Peyer's patch (tissue), 4 donors: ENCODE measurements at regions not wholly inside any gene's neighbourhood (a gene's known extent, or its start where the extent isn't known, plus 50 kb on each side); places are given as distances from the start of the nearest gene placed in this dataset.

Source experiments
- DNase-seq, 3 donors: peaks; one replicate each; pipeline ENCODE4 v3.0.0-alpha.2; 2017 to 2019
- H3K27ac ChIP-seq, 4 donors: fragments of 200-600 bp; sonication (generic); one replicate each; pipeline ENCODE4 v1.5.1; 2016 to 2019
- H3K27me3 ChIP-seq, 2 donors: fragments of 200-600 bp; sonication (generic); one replicate each; pipeline ENCODE4 v1.5.1; 2019
- H3K36me3 ChIP-seq, 3 donors: fragments of 200-600 bp; sonication (generic); one replicate each; pipeline ENCODE4 v1.5.1; 2016 to 2019
- H3K4me1 ChIP-seq, 4 donors: fragments of 200-600 bp; sonication (generic); one replicate each; pipeline ENCODE4 v1.5.1; 2016 to 2019
- H3K4me3 ChIP-seq, 4 donors: fragments of 200-600 bp; sonication (generic); 1 replicate in 3 of 4; 2 replicates in 1 of 4; pipeline ENCODE4 v1.5.1; 2016 to 2019; ENCODE audit warnings: mild to moderate bottlenecking in 1 of 4
- H3K9me3 ChIP-seq, 4 donors: fragments of 200-600 bp; sonication (generic); one replicate each; pipeline ENCODE4 v1.5.1; 2016 to 2019; ENCODE audit warnings: mild to moderate bottlenecking in 1 of 4
- CTCF ChIP-seq, 6 experiments: fragments of 450-650 bp in 4 of 6; fragments of 200-600 bp in 2 of 6; sonication (generic) in 1 of 6; IDR thresholded peaks; one replicate each; pipeline ENCODE4 v1.5.1; 2017 to 2019; ENCODE audit warnings: antibody characterized with exemption in 6 of 6, mild to moderate bottlenecking in 3 of 6, moderate library complexity in 1 of 6
- POLR2A ChIP-seq, 2 donors: fragments of 450-650 bp; IDR thresholded peaks; one replicate each; pipeline ENCODE4 v1.5.1; 2017; ENCODE audit warnings: antibody characterized with exemption in 2 of 2, mild to moderate bottlenecking in 2 of 2, moderate library complexity in 2 of 2

GRCh38 chr6:105851606-105852005, 234.5 kb upstream of the PRDM1 start:
- no peak for DNase-seq
- Histone ChIP-seq H3K4me3 (no peak overlapping the region), H3K27ac (no peak overlapping the region), H3K36me3 (no peaks in the 10 kb centered on the region), H3K4me1 (no peaks in the 10 kb centered on the region), H3K9me3 (no peaks in the 10 kb centered on the region), H3K27me3 (no peaks in the 10 kb centered on the region)
- TF ChIP-seq CTCF (IDR thresholded peaks at IDR 0.05) (no peak), POLR2A (IDR thresholded peaks at IDR 0.05) (no peak)

DNA sequence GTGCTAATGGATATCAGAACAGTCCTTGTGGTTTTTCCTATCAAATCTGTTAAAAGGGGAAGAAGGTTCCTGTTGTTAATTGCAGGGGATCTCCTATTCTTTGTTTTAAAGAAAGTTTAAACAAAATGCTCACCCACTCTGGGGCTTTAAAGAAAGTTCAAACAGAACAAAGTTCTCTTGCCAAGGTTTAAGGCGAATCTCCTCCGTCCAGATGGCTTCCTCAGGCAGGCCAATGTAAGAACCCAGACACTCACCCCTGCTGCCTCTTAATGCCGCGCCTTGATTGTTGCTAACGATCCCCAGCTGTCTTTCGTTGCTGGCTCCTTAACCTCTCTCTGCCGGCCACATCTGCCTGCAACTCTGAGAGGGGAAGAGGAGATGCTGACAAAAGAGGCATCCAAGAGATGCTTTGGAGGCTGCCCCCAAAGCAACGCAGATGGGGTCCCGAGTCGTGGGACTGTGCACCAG, 235.0 kb upstream of the PRDM1 start:
- no peaks in the 10 kb centered on the region for H3K9me3 ChIP-seq
- H3K27me3 ChIP-seq: no peaks in the 10 kb centered on the region
- TF ChIP-seq POLR2A (IDR thresholded peaks at IDR 0.05) (no peak), CTCF (IDR thresholded peaks at IDR 0.05) (no peak)
- H3K4me1 ChIP-seq: no peaks in the 10 kb centered on the region
- no peak overlapping the region for H3K27ac ChIP-seq
- H3K4me3 ChIP-seq: no peak overlapping the region
- no peak for DNase-seq
- H3K36me3 ChIP-seq: no peaks in the 10 kb centered on the region

DNA sequence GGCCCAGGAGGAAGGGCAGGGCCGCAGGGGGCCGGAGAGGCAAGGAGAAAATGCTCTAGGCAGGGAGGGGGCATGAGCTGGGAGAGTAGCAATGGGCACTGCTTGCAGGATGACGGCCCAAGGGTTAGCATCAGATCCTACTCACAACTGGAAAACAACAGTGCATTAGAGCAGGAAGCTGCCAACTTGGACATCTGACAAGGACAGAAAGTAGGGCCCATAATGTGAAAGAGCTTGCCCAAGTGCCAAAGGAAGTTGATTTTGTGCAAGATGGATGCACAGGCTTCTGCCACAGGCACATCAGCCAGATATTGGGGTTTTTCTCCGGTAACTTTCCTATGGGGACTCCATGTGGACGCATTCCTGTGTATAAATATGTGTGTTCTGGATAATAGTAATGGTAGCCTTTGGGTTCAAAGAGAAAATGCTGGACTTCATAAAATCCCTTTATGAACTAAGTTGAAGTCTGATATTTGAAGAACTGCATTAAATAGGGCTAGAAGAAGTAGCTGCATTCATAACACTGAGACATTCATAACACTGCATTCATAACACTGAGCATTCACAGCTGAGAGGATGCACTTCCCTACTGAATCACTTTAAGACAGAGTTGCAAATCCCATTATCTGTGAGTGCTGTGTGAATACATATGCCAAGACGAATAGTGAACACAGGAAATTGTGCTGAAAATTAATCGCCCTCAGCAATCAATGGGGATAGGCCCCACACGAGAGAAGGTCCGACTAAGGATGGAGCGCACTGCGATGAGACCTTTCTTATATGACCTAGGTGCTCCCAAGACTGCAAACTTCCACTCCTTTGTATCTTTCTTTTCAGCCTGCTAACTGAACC, 235.6 kb upstream of the PRDM1 start:
- Histone ChIP-seq H3K4me3 (no peak overlapping the region), H3K27ac (no peak overlapping the region)

GRCh38 chr6:105849746-105850145, 236.4 kb upstream of the PRDM1 start:
- no peak overlapping the region for H3K4me3 ChIP-seq
- H3K4me1 ChIP-seq: no peaks in the 10 kb centered on the region
- TF ChIP-seq POLR2A (IDR thresholded peaks at IDR 0.05) (no peak), CTCF (IDR thresholded peaks at IDR 0.05) (no peak)
- H3K36me3 ChIP-seq: no peaks in the 10 kb centered on the region
- no peak overlapping the region for H3K27ac ChIP-seq
- DNase-seq: no peak
- no peaks in the 10 kb centered on the region for H3K9me3 ChIP-seq
- no peaks in the 10 kb centered on the region for H3K27me3 ChIP-seq

More for the DNA sequence above, 235.6 kb upstream of the PRDM1 start:
- DNase-seq: no peak
- no peaks in the 10 kb centered on the region for H3K4me1 ChIP-seq
- H3K36me3 ChIP-seq: no peaks in the 10 kb centered on the region
- H3K27me3 ChIP-seq: no peaks in the 10 kb centered on the region
- TF ChIP-seq POLR2A (IDR thresholded peaks at IDR 0.05) (no peak), CTCF (IDR thresholded peaks at IDR 0.05) (no peak)
- no peaks in the 10 kb centered on the region for H3K9me3 ChIP-seq

- Histone ChIP-seq H3K27me3 (no peaks in the 10 kb centered on the region), H3K4me1 (no peaks in the 10 kb centered on the region), H3K27ac (no peak overlapping the region), H3K4me3 (no peak overlapping the region), H3K9me3 (no peaks in the 10 kb centered on the region), H3K36me3 (no peaks in the 10 kb centered on the region)
- TF ChIP-seq CTCF (IDR thresholded peaks at IDR 0.05) (no peak), POLR2A (IDR thresholded peaks at IDR 0.05) (no peak)
- no peak for DNase-seq
Observed at GRCh38 chr6:105847433-105847832, 238.7 kb upstream of the PRDM1 start.
